ENCODE measurements at regions not wholly inside any gene's neighbourhood (a gene's known extent, or its start where the extent isn't known, plus 50 kb on each side); places are given as distances from the start of the nearest gene placed in this dataset.

DNA sequence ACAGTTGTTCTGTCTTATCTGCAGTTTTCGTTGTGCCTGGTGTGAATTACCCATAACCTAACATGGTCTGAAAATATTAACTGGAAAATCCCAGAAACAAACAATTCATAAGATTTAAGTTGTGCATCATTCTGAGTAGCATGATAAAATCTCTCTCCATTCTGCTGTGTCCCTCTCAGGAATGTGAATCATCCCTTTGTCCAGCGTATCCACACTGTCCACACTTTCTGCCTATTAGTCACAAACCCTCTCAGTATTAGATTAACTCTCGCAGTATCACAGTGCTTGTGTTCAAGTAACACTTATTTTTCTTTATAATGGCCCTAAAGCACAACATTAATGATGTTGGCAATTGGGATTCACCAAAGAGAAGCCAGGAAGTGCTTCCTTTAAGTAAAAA lies 203.2 kb downstream of the CGGBP1 start:
- intact Hi-C loops (cut with DNase I, micrococcal nuclease): no loop called here
- Histone ChIP-seq H3K4me1 (ENCODE audit: insufficient read depth, low read length) (no peaks in the 10 kb centered on the region), H3K27me3 (ENCODE audit: control insufficient read depth in 1 of 2, insufficient read depth in 2 of 2, low read length in 2 of 2) (no peaks in the 10 kb centered on the region), H3K27ac (ENCODE audit: low read depth in 1 of 2, low read length in 2 of 2) (no peak overlapping the region), H3K36me3 (ENCODE audit: insufficient read depth, low read length) (no peaks in the 10 kb centered on the region), H3K4me3 (ENCODE audit: low read length) (no peak overlapping the region), H3K9me3 (ENCODE audit: control insufficient read depth in 1 of 2, insufficient read depth in 1 of 2, low read length in 2 of 2) (no peaks in the 10 kb centered on the region)
- H3K36me3 Mint-ChIP-seq (ENCODE audit: low read depth): no peaks in the 10 kb centered on the region
- H3K9me3 Mint-ChIP-seq: no peaks in the 10 kb centered on the region
- ChIA-PET POLR2A (no interaction called here), CTCF (no interaction called here)
- no peak overlapping the region for H3K4me3 Mint-ChIP-seq
- DNase-seq: no peak
- no peak for TF ChIP-seq CTCF (IDR thresholded peaks at IDR 0.05)
- no peak for ATAC-seq (ENCODE audit: poor library complexity)
- H3K4me1 Mint-ChIP-seq (ENCODE audit: low read depth): no peaks in the 10 kb centered on the region
- peaks cover 4% of the 10 kb centered on the region for H3K27me3 Mint-ChIP-seq
- no peak overlapping the region for H3K27ac Mint-ChIP-seq

GRCh38 chr3:87855211-87855610 lies 203.6 kb downstream of the CGGBP1 start:
- Mint-ChIP-seq H3K36me3 (ENCODE audit: low read depth) (no peaks in the 10 kb centered on the region), H3K27me3 (peaks cover 4% of the 10 kb centered on the region), H3K4me3 (no peak overlapping the region), H3K4me1 (ENCODE audit: low read depth) (no peaks in the 10 kb centered on the region), H3K9me3 (no peaks in the 10 kb centered on the region), H3K27ac (no peak overlapping the region)
- no peaks in the 10 kb centered on the region for H3K9me3 ChIP-seq (ENCODE audit: control insufficient read depth in 1 of 2, insufficient read depth in 1 of 2, low read length in 2 of 2)
- POLR2A ChIA-PET: no interaction called here
- DNase-seq (no peak), ATAC-seq (ENCODE audit: poor library complexity) (no peak)
- H3K4me1 ChIP-seq (ENCODE audit: insufficient read depth, low read length): no peaks in the 10 kb centered on the region
- CTCF ChIA-PET: no interaction called here
- no peak overlapping the region for H3K4me3 ChIP-seq (ENCODE audit: low read length)
- no peak overlapping the region for H3K27ac ChIP-seq (ENCODE audit: low read depth in 1 of 2, low read length in 2 of 2)
- intact Hi-C loops (cut with DNase I, micrococcal nuclease): no loop called here
- no peaks in the 10 kb centered on the region for H3K27me3 ChIP-seq (ENCODE audit: control insufficient read depth in 1 of 2, insufficient read depth in 2 of 2, low read length in 2 of 2)
- TF ChIP-seq CTCF (IDR thresholded peaks at IDR 0.05): no peak
- H3K36me3 ChIP-seq (ENCODE audit: insufficient read depth, low read length): no peaks in the 10 kb centered on the region

DNA sequence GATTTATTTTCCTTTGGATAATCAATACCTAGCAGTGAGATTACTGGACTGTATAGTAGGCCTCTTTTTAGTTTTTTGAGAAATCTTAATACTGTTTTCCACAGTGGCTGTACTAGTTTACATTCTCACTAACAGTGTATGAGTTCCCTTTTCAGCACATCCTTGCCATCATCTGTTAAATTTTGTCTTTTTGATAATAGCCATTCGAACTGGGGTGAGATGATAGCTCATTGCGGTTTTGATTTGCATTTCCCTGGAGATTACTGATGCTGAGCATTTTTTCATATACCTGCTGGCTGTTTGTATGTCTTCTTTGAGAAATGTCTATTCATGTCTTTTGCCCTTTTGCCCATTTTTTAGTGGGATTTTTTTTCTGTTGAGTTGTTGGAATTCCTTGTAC lies 210.8 kb downstream of the CGGBP1 start:
- no peak for ATAC-seq (ENCODE audit: poor library complexity)

More for the DNA sequence above, 210.8 kb downstream of the CGGBP1 start:
- H3K27me3 ChIP-seq (ENCODE audit: control insufficient read depth in 1 of 2, insufficient read depth in 2 of 2, low read length in 2 of 2): no peaks in the 10 kb centered on the region
- H3K9me3 Mint-ChIP-seq: no peaks in the 10 kb centered on the region
- POLR2A ChIA-PET: no interaction called here
- no peaks in the 10 kb centered on the region for H3K4me1 Mint-ChIP-seq (ENCODE audit: low read depth)
- TF ChIP-seq CTCF (IDR thresholded peaks at IDR 0.05): no peak
- DNase-seq: no peak
- H3K27me3 Mint-ChIP-seq: no peaks in the 10 kb centered on the region
- CTCF ChIA-PET: no interaction called here
- H3K4me1 ChIP-seq (ENCODE audit: insufficient read depth, low read length): no peaks in the 10 kb centered on the region
- no peak overlapping the region for H3K4me3 ChIP-seq (ENCODE audit: low read length)
- H3K36me3 ChIP-seq (ENCODE audit: insufficient read depth, low read length): no peaks in the 10 kb centered on the region
- no peak overlapping the region for H3K27ac Mint-ChIP-seq
- intact Hi-C loops (cut with DNase I, micrococcal nuclease): no loop called here
- H3K27ac ChIP-seq (ENCODE audit: low read depth in 1 of 2, low read length in 2 of 2): no peak overlapping the region
- H3K4me3 Mint-ChIP-seq: no peak overlapping the region
- no peaks in the 10 kb centered on the region for H3K9me3 ChIP-seq (ENCODE audit: control insufficient read depth in 1 of 2, insufficient read depth in 1 of 2, low read length in 2 of 2)
- no peaks in the 10 kb centered on the region for H3K36me3 Mint-ChIP-seq (ENCODE audit: low read depth)

All from CD4-positive, alpha-beta T cell (primary cell).